ENCODE measurements at regions not wholly inside any gene's neighbourhood (a gene's known extent, or its start where the extent isn't known, plus 50 kb on each side); places are given as distances from the start of the nearest gene placed in this dataset.

GRCh38 chr1:29713857-29714256 lies 477.5 kb downstream of the PTPRU start:
- no peak for TF ChIP-seq GATA3 (IDR thresholded peaks at IDR 0.05; ENCODE audit: low read depth, low read length)
- no peak for TF ChIP-seq GATA2 (IDR thresholded peaks at IDR 0.05; ENCODE audit: low read depth, low read length)

All from SH-SY5Y (cell line).